ENCODE measurements at regions not wholly inside any gene's neighbourhood (a gene's known extent, or its start where the extent isn't known, plus 50 kb on each side); places are given as distances from the start of the nearest gene placed in this dataset.

DNA sequence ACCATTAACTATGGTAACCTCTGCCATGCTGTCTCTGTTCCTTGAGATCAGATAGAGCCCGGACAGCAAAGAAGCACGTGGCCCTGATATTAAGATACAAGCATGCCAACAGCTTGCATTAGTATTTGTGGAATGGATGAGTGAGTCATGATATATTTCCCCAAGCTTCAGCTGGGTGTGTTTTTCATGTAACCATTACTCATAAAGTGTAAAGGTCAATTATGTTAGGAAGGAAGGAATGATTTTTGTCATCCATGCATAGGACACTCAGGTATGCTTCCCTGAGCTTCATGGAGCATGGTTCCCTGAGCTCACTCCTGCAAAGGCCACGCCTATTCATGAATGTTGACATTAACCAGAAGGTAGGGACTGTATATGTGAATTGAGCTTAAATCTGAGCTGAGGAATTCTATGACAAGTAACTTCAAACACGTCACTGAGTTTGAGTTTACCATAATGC, 74.6 kb downstream of the ARL4C start:
- no peak for TF ChIP-seq POLR2A (IDR thresholded peaks at IDR 0.05)
- TF ChIP-seq, protein P1, sequence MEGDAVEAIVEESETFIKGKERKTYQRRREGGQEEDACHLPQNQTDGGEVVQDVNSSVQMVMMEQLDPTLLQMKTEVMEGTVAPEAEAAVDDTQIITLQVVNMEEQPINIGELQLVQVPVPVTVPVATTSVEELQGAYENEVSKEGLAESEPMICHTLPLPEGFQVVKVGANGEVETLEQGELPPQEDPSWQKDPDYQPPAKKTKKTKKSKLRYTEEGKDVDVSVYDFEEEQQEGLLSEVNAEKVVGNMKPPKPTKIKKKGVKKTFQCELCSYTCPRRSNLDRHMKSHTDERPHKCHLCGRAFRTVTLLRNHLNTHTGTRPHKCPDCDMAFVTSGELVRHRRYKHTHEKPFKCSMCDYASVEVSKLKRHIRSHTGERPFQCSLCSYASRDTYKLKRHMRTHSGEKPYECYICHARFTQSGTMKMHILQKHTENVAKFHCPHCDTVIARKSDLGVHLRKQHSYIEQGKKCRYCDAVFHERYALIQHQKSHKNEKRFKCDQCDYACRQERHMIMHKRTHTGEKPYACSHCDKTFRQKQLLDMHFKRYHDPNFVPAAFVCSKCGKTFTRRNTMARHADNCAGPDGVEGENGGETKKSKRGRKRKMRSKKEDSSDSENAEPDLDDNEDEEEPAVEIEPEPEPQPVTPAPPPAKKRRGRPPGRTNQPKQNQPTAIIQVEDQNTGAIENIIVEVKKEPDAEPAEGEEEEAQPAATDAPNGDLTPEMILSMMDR (IDR thresholded peaks at IDR 0.05): no peak
